NB4 (cell line): ENCODE measurements at regions not wholly inside any gene's neighbourhood (a gene's known extent, or its start where the extent isn't known, plus 50 kb on each side); places are given as distances from the start of the nearest gene placed in this dataset.

ENCODE experiments used
- DNase-seq: peaks from one replicate; pipeline ENCODE4 v3.0.0; 2010; ENCODE audit warnings: low read depth
- H3K4me3 ChIP-seq: one replicate; pipeline ENCODE4 v1.5.1; 2011; ENCODE audit warnings: mild to moderate bottlenecking, low read depth, low read length, moderate library complexity
- CTCF ChIP-seq: IDR thresholded peaks from one replicate; pipeline ENCODE4 v1.5.1; 2012; ENCODE audit warnings: low read depth, low read length
- MAX ChIP-seq: IDR thresholded peaks from 2 replicates; pipeline ENCODE4 v1.6.1; 2011; ENCODE audit warnings: low read depth, low read length
- MYC ChIP-seq: IDR thresholded peaks from 2 replicates; pipeline ENCODE4 v1.6.1; 2011; ENCODE audit warnings: low read depth, low read length
- POLR2A ChIP-seq: IDR thresholded peaks from 2 replicates; pipeline ENCODE4 v1.6.1; 2011; ENCODE audit warnings: mild to moderate bottlenecking; ENCODE audit not compliant: insufficient read length; ENCODE audit errors: extremely low read depth

- no peak overlapping the region for H3K4me3 ChIP-seq
- TF ChIP-seq MAX, result no peak
- TF ChIP-seq CTCF, result no peak
- no peak for TF ChIP-seq MYC
- TF ChIP-seq POLR2A, result no peak
- DNase-seq, result no peak
These were observed 64.6 kb downstream of the FOXB2 start for GRCh38 chr9:77084094-77084493.

GRCh38 chr9:77085416-77085815 lies 66.0 kb downstream of the FOXB2 start:
- no peak for DNase-seq
- TF ChIP-seq MAX, result no peak
- no peak for TF ChIP-seq MYC
- no peak overlapping the region for H3K4me3 ChIP-seq

GRCh38 chr9:77087506-77087905 lies 68.1 kb downstream of the FOXB2 start:
- H3K4me3 ChIP-seq, result no peak overlapping the region
- TF ChIP-seq CTCF (no peak), MAX (no peak), MYC (no peak), POLR2A (no peak)
- DNase-seq, result no peak

- H3K4me3 ChIP-seq, result no peak overlapping the region
- DNase-seq, result peak; percentile 4
- no peak for TF ChIP-seq MAX
- TF ChIP-seq POLR2A, result no peak
- TF ChIP-seq CTCF, result no peak
- TF ChIP-seq MYC, result no peak
These were observed 73.1 kb downstream of the FOXB2 start for GRCh38 chr9:77092536-77092935.

- TF ChIP-seq POLR2A (no peak), MAX (no peak), MYC (no peak), CTCF (no peak)
- DNase-seq, result no peak
- H3K4me3 ChIP-seq, result no peak overlapping the region
These were observed 74.7 kb downstream of the FOXB2 start for GRCh38 chr9:77094150-77094549.

- TF ChIP-seq MAX (no peak), POLR2A (no peak), CTCF (no peak), MYC (no peak)
- no peak overlapping the region for H3K4me3 ChIP-seq
- no peak for DNase-seq
These were observed 77.9 kb downstream of the FOXB2 start for GRCh38 chr9:77097335-77097734.
